HepG2 (cell line): ENCODE measurements at regions not wholly inside any gene's neighbourhood (a gene's known extent, or its start where the extent isn't known, plus 50 kb on each side); places are given as distances from the start of the nearest gene placed in this dataset.

Experiments
- CEBPB ChIP-seq: IDR thresholded peaks from 2 replicates; pipeline ENCODE4 v1.6.1; 2011; ENCODE audit warnings: low read depth, low read length, improper control_type of control experiment, borderline replicate concordance
- EZH2 ChIP-seq: conservative IDR thresholded peaks from 2 replicates; pipeline ENCODE4 v1.6.1; 2012; ENCODE audit warnings: mild to moderate bottlenecking, low read depth, low read length, moderate library complexity
- NR2C2 ChIP-seq: sonication (generic); formaldehyde crosslinking; IDR thresholded peaks from 2 replicates; pipeline ENCODE4 v1.4.0; 2020; ENCODE audit warnings: missing genetic modification reagents, mild to moderate bottlenecking, moderate library complexity, borderline replicate concordance
- RNF2 ChIP-seq: fragments of 450-650 bp; conservative IDR thresholded peaks from 2 replicates; pipeline ENCODE4 v1.6.1; 2016; ENCODE audit warnings: low read depth
- ZNF274 ChIP-seq: sonication (generic); formaldehyde crosslinking; IDR thresholded peaks from 2 replicates; pipeline ENCODE4 v1.5.1; 2020; ENCODE audit warnings: mild to moderate bottlenecking, missing genetic modification reagents
- TF ChIP-seq, protein P1 (sequence below): sonication (generic); formaldehyde crosslinking; IDR thresholded peaks from 2 replicates; pipeline ENCODE4 v1.9.0; 2021; ENCODE audit warnings: missing genetic modification reagents, mild to moderate bottlenecking, borderline replicate concordance
- TF ChIP-seq, protein P2 (sequence below): IDR thresholded peaks from 2 replicates; pipeline ENCODE4 v1.6.1; 2012; ENCODE audit warnings: inconsistent platforms
- TF ChIP-seq, protein P3 (sequence below): sonication (generic); formaldehyde crosslinking; IDR thresholded peaks from 2 replicates; pipeline ENCODE4 v1.9.0; 2021; ENCODE audit warnings: missing genetic modification reagents, borderline replicate concordance

DNA sequence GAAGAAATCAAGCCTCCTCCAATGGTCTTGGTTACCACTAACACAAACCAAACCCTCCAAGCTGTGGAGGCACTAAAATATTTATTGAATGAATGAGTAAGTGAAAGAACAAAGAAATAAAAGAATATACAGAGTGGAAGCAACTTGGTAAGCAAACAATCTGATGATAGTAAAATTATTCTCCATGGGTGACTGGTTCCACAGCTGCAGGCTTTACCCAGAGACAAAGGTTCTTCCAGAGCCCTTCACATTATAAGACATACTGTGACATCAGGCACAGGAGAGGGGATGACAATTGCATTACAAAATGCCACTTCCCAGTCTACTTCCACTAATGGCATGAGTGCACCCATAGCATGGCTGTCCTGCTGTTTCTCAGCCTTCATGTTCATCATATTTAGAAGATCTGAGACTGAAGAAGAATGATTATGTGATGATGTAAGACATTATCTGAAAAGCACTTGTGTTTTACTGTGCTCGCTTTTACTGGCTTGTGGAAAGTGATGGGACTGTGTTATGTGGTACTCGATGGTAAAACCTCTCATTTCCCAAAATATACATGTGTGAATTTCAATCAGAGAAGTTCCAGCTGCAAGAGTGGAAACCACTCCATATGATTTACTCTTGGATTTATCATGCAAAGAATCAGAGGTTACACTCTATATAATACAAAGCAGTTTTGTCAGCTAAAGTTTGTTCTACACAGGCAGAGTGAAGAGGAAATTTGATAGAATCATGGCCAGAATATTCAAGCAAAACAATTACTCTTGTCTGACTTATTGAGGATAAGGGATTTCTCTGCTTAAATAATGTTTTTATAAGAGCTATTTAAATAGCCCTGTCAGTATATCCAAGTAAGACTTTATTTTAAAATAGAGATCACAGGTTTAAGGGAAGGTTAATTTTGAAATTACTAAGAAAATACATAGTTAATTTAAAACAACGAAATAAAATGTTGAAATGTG lies 220.2 kb upstream of the NBEA start:
- TF ChIP-seq, protein P1, sequence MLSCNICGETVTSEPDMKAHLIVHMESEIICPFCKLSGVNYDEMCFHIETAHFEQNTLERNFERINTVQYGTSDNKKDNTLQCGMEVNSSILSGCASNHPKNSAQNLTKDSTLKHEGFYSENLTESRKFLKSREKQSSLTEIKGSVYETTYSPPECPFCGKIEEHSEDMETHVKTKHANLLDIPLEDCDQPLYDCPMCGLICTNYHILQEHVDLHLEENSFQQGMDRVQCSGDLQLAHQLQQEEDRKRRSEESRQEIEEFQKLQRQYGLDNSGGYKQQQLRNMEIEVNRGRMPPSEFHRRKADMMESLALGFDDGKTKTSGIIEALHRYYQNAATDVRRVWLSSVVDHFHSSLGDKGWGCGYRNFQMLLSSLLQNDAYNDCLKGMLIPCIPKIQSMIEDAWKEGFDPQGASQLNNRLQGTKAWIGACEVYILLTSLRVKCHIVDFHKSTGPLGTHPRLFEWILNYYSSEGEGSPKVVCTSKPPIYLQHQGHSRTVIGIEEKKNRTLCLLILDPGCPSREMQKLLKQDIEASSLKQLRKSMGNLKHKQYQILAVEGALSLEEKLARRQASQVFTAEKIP = no peak
- TF ChIP-seq EZH2 (no peak), CEBPB (no peak), NR2C2 (CRISPR knock-in tag) (no peak), ZNF274 (CRISPR knock-in tag) (no peak), RNF2 (no peak)
- TF ChIP-seq, protein P2, sequence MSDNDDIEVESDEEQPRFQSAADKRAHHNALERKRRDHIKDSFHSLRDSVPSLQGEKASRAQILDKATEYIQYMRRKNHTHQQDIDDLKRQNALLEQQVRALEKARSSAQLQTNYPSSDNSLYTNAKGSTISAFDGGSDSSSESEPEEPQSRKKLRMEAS = no peak
- TF ChIP-seq, protein P3, sequence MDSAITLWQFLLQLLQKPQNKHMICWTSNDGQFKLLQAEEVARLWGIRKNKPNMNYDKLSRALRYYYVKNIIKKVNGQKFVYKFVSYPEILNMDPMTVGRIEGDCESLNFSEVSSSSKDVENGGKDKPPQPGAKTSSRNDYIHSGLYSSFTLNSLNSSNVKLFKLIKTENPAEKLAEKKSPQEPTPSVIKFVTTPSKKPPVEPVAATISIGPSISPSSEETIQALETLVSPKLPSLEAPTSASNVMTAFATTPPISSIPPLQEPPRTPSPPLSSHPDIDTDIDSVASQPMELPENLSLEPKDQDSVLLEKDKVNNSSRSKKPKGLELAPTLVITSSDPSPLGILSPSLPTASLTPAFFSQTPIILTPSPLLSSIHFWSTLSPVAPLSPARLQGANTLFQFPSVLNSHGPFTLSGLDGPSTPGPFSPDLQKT (CRISPR knock-in tag) = no peak
